Daoy (cell line): ENCODE measurements at regions not wholly inside any gene's neighbourhood (a gene's known extent, or its start where the extent isn't known, plus 50 kb on each side); places are given as distances from the start of the nearest gene placed in this dataset.
"Not testable (repeated sequence)": the region's sequence is repeated elsewhere in the genome, so short reads cannot be mapped to it uniquely, and the experiment has no call there.

Experiments
- DNase-seq: peaks from one replicate; pipeline ENCODE4 v3.0.0-alpha.2; 2015; ENCODE audit warnings: low read depth

DNA sequence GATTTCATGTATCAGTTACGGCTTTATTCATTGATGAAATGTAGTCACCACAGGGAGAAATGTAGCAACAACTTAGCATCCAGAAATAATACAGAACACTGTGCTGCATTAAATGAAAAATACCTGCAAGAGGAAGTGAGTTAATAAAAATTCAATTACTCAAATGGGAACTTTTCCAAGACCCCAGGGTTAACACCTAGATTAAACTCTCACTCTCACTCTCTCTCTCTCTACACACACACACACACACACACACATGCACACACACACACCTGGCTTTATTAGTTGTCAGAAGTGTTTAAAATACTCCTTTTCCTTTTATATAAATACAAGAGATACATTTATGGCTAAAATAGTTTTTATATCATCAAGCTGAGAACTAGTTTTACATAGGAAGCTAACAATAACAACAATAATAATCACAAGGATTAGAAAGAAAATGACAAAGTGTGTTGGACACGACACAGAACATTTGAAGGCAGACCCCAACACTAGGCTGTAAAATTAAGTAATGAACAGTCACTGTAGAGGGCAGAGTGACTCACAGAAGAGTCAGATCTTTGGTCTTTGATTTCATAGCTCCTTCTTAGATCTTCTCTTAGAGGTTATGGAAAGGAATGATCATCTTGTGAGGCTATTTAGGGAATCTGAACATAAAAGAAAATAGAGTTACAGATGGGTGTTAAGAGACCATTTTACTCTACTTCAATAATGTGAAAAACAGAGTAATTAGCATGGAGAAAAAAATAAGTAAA lies 1266.0 kb upstream of the ADGRL2 start:
- no peak for DNase-seq

DNA sequence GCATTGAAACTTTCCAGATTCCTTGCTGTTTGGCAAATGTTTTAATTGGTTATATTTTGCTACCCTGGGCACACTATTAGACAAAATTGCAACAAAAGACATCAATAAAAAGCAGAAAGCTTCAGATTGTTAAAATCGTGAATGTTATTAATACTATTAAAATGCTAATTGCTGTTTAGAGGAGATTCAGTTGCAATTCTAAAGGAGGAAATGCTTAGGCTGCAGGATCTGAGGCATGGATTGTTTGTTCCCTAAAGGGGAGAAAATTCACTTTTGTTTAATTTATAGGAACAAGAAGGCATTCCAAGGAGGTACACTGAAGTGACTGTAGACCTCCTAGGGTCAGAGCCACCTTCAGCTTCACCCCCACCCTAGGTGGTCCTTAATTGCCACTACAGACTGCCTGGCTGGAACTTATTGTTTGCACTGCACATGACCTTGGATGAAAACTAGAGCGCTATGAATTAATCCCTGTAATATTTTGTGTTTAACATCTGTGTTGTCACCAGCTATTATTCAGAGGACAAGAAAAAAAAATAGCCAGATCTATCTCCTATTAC lies 1266.9 kb upstream of the ADGRL2 start:
- DNase-seq: no peak

DNA sequence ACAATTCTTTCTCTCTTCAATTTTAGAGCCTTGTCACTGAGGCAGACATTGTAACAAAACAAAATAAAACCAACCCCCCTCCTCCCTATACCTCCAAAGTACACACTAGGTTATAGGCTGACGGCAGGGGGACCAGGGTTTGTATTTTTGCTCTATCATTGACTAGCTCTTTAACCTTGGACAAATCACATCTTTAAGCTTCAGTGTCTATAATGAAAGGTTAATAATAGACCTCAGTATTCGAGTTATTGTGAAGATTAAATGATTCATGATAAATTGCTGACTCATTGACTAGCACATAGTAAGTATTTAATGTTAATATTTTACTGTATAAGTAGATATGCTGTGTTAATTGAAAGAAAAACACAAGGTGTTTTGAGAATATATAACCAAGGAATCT lies 1267.6 kb upstream of the ADGRL2 start:
- no peak for DNase-seq

DNA sequence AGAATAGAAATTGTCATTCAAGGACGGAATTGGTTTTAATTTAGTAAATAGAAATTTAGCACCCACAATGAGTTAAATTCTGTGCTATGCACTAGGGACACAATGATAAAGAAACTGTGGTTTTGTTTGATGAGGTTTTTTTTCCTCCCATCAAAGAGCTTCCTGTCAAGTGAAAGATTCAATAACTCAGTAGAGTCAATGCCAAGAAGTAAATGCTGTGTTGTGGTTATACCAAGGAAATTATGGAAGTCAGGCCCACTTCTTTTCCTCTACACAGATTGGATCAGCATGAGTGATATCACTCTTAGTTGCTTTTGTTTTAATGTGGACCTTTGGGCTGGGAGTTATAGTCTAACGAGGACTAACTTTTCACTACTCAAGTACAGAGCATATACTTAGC lies 1269.6 kb upstream of the ADGRL2 start:
- DNase-seq: no peak

DNA sequence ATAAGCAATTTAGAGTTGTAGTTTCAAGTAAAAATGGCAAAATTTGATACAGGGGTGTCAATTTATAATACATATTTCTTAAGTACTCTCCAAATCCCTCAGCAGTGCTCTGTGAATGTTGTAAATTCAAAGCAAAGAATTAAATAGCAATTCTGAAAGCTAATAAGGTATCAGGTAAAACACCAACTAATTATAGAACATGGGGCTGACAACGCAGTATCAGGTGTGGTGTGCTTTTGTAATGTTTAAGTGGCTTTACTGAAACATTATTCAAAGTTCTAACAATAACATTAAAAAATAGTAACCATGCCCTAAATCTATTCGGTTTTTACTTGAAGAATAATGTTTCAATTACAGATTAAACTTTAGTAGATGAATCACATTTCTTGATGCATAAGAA lies 1271.2 kb upstream of the ADGRL2 start:
- no peak for DNase-seq

DNA sequence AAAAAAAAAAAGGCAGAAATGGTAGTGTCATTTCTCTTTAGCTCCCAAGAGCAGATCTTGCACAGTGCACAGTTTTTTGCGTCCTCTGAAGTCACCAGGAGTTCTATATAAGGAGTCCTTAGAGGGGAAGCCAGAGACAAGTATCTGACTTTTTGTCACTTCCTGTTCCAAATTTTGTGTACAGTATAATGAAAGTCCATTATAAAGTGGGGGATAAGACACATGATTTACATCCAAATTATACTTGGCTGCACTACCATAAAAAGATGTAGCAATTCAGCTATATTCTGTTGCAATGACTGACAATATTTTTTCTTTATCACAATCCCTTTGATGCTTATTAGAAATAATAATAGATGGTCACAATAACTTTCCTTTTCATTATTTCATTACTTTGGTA lies 1276.9 kb upstream of the ADGRL2 start:
- DNase-seq: no peak

DNA sequence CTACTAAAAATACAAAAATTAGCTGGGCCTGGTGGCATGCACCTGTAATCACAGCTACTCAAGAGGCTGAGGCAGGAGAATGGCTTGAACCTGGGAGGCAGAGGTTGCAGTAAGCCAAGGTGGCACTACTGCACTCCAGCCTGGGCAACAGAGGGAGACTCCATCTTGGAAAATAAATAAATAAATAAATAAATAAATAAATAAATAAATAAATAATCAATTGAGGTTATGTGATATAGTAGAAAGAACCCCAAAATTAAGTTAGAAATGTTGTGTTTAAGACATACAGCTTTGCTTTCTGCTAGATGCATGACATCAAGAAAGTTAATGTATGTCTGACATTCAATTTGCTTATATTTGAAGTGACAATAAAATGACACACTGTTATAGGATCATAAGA lies 1277.7 kb upstream of the ADGRL2 start:
- not testable (repeated sequence) for DNase-seq

DNA sequence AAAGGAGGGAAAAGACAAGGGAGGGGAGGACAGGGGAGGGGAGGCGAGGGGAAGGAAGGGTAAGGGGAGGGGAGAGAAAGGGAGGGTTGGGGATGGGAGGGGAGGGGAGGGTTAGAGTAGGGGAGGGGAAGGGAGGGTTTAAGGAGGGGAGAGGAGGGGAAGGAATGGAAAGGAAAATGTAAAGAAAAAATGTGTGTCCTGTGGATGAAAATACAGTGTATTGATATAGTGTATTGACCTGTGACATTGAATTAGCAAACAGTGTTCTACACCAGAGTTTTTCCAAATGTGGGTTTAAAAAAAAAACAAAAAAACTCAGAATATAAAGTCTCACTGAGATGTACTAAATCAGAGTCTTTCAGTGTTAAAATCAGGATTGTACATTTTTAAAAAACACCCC lies 1279.8 kb upstream of the ADGRL2 start:
- DNase-seq: no peak

DNA sequence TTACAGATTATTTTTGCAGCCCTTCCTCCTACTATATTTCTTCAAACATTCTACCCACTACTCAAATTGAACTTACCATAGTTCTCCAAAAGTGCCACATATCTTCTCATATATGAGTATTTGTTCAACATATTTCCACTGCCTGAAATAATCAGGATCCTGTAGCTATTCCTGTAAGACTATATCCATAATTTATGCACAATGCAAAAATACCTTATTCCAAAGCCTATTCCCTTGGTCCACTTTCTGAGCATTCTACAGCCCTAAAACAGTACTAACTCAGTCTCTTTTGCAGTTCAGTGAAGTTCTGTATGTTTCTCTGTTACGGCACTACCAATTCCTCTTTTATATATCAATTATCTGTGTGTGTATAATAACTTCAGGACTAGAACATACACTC lies 1283.7 kb upstream of the ADGRL2 start:
- no peak for DNase-seq

DNA sequence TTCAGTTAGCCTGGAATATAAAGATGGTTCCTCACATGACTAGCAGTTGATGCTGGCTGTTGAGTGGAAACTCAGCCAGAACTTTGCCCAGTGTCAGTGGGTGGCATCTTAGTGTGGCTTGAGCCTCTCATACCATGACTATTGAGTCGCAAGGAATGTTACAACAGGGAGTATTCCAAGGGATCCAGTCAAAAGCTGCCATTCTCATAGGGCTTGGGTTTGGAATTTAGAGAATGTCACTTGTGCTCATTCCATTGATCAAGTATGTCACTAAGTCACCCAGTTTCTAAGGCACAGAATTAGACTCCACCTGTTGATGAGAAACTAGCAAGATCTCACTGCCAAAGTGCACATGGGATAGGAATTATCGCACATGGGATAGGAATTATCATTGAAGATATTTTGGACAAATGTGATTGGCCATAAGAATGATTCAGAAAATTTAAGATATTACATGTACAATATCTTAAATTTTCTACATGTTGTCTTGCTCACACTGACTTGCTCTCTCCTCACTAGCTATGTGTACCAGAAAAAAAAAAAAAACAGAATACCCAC lies 1290.7 kb upstream of the ADGRL2 start:
- no peak for DNase-seq

DNA sequence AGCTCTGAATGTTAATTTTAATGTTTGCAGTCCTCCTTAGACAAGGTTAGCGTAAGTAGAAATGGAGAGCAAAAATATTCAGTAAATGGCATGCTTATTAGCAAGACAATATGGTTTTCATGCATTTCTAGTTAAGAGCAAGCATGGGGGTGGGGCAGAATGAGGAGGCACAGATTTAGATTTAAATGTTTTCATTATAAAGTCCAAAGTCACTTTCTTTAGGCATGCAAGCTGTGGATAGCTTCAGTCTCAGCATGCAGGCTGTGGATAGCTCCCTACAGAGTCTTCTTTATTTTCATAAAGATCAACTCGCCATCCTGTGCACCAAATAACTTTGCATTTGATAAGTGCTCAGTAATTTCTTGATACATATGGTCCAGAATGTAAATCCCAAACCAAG lies 1294.5 kb upstream of the ADGRL2 start:
- no peak for DNase-seq

DNA sequence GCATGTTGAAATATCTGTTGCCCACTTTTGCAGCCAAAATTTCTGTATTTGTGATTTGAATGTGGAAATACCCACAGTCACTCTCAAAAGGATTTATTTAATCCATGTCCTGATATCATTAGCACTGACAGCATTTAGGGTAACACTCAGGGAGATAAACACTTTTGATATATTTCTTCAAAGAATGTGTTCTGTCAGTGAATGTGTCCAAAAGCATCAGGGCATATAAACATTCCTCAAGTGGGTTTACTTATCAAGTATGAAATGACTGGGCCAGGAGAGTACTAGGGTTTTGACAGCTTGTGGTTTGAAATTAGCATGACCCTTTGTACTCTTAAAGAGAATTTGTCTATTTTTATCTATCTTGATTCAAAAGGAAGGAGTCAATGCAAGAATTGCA lies 1302.1 kb upstream of the ADGRL2 start:
- DNase-seq: no peak

DNA sequence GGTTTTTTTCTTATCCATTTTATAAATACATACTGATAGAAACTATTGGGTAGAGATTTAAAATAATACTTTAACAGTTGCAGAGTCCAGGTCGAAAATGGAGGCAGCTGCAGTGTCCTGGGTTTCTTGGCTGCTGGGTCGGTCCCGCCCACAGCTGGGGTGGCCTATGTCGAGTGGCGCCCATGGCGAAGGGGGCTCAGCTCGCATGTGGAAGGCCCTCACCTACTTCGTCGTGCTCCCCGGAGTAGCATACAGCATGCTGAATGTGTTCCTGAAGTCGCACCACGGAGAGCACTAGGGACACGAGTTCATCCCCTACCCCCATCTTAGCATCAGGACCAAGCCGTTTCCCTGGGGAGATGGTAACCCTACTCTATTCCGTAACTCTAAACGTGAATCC lies 1304.9 kb upstream of the ADGRL2 start:
- no peak for DNase-seq

DNA sequence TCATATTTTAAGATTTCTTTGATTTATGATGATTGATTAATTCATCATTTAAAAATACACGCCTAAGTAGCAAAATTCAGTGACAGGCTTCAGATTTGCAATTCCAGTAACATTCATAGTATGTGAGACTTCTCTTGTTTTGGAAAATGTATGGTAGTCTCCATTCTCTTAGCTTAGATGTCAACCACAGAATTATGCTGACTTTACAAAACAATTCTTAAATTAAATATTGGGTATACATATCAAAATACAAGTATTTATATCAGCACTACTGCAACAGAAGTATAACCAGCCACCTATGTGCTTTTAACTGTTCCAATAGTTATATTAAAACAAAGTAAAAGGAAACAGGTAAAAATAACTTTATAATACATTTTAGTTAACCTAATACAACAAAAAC lies 1328.6 kb upstream of the ADGRL2 start:
- DNase-seq: no peak

DNA sequence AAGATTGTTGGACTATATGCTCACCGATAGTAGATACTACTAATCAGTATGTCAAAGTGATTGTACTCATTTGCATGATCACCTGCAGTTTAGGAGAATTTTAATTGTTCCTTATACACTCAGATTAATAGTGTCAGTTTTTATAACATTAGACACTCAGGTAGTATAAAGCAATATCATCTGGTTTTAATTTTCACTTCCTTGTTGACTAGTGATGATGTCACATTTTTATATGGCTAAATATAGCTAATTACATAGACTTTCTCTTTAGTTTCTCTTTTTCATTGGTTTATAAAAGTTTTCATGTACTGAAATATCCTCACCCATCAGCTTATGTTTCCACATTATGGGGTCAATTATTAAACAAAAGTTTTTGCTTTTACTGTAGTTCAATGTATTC lies 1332.4 kb upstream of the ADGRL2 start:
- DNase-seq: no peak

DNA sequence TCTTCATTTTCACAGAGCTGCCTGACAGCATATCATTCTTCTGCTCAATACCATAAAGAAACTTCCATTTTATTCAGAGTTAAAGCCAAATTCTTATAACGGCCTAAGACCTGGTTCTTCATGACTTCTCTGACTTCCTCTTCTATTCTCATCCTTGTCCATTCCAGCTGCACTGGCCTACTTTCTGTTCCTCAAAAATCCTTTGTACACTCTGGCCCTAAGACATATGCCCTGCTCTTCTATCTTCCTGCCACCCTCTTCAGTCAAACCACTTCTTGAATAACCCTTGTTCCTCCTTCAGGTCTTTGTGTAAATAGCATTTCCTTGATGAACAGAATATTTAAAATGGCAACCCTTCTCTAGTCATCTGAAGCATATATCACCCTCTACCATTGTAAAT lies 1338.7 kb upstream of the ADGRL2 start:
- no peak for DNase-seq

DNA sequence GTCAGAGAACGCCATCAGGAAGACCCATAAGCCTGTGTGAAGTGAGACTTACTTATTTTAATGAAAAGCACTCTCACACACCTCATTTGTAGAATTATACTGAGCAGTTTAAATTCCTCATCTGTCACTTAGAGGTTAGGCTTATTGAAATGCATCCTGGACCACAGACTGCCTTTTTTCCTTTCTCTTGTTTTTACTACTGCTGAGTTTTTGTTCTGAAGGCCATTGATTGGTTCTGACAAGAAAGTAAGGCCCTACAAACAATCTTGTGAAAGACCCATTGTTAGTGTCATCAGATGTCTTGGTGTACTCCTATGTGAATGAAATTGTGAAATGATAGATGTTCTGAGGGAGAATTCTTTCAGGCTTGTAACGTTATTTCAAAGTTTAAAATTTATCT lies 1343.3 kb upstream of the ADGRL2 start:
- DNase-seq: no peak

DNA sequence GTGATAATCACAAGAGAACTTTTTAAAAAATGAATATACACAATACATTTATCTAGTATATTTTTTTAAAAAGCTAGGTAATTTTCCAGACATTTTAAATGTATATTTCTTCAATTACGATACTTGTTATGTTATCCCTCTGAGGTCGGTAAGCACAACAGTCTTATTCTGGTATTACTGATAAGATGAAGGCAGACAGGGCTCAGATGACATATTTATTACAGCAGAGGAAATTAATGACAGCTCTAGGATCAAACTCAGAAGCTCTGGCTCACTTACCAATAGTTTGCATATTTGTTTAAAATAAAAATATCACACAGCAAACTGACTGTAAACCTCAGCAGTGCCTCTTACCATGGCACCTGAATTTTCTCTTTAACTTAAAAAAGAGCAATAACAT lies 1347.0 kb upstream of the ADGRL2 start:
- no peak for DNase-seq

DNA sequence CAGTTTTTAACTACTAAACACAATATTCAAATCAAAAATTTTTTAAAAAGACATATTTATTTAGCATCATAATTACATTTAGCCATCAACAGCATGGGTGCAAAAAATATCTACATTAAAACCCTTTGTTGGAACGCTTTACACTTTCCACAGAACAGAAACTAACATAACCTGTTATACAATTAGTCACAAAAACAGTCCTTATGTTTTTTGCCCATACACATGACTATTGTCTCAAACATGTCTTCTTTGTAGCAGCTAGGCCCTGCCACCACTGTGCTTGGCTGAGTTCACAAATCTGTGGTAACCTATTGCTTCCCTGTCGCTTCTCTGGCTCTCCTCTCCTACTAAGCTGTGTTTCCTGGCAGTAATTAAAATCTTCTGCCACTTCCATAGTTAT lies 1350.0 kb upstream of the ADGRL2 start:
- no peak for DNase-seq

DNA sequence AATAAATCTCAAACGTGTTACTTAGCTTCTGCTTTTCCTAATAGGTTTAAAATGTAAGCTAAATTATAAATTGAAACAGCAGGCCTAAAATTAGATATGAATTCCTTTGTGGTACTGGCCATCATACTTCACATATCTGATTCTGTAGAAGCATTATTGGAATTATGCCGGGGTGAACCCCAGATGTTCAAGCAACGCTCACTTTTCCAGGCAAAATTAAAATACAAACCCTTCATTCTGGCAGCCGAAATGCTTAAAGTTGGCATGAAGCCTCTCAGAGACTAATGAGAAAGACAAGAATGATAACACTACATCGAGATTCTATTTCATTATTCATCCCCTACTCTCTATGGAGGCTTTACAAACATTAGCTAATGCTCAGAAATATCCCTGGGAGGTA lies 1352.7 kb upstream of the ADGRL2 start:
- no peak for DNase-seq

DNA sequence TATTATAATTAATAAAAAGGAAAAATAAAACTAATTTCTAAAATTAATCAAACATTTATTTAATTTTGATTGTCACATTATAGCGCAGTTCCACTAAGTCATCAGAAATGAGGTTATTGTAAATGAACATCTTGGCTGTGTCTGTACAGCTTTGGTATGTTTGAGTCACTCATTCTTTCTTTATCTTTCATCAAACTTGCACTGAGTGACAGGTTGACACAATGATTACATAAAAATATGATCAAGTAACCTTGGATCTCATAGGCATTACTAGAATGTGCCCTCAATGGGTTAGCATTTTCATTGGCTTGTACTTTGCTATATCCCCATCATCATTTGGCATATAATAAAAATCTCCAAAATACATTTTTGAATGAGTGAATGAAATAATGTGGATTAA lies 1353.2 kb upstream of the ADGRL2 start:
- no peak for DNase-seq

DNA sequence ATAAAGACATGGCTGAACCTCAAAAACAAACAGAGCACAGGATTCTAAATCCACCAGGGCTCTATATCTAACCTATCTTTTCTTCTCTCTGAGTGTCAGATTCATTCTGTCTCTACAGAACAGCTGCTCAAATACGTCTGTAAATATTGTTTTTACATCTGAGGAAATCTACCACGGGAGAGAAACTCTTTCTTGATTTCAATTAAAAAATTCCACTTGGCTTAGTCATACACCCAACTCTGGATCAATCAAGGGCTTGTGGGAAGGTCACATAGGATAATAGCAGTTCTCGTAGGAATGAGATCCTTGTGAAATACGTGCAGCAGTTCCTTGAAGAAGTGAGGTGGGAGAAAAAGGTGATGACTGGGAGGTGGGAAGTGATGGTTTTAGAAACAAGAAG lies 1355.7 kb upstream of the ADGRL2 start:
- no peak for DNase-seq

DNA sequence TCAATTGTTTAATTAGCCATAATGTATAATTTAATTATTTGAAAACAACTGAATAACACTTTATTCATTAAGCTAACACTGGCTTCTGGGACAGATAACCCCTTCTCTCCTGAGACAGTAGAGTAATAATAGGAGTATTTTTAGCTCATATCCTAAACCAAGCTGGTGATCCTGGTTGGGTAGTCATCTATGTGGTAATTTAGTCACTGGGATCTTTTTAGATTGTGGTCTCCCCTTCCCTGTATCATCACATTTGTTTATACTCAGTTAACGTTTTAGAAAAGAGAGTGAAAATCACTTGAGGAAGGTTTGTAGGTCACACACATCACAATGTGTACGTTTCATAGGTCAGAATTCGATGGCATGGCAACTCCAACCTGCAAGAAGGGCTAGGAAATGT lies 1356.6 kb upstream of the ADGRL2 start:
- DNase-seq: no peak

DNA sequence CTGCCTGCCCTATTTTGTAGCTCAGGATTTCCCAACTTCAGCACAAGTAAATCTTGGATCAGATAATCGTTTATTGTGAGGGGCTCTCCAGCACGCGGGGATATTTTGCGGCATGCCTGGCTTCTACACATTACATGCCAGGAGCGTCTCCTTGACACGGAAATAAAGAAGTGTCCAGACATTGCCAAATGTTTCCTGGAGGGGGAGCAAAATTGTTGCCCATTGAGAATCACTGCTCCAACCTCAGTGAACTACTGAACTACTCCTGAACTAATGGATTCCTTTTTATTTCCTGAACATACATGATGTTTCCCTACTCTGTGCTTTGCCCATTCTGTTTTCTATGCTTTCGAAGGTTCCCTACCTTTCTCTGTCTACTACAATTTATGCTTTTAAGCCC lies 1359.1 kb upstream of the ADGRL2 start:
- DNase-seq: no peak
